Spinal cord (tissue), 9 donors: ENCODE measurements at regions not wholly inside any gene's neighbourhood (a gene's known extent, or its start where the extent isn't known, plus 50 kb on each side); places are given as distances from the start of the nearest gene placed in this dataset.

Experiments
- DNase-seq, 6 donors: peaks; one replicate each; pipeline versions ENCODE4 v3.0.0 to v3.0.0-alpha.2; 2013 to 2015; ENCODE audit warnings: low spot score in 6 of 6, low read depth in 4 of 6
- H3K27ac ChIP-seq: one replicate; pipeline ENCODE4 v1.5.1; 2013; ENCODE audit warnings: low read depth, low read length, control low read depth
- H3K27me3 ChIP-seq: one replicate; pipeline ENCODE4 v1.6.1; 2013; ENCODE audit warnings: low read length; ENCODE audit not compliant: control insufficient read depth, insufficient read depth
- H3K36me3 ChIP-seq: one replicate; pipeline ENCODE4 v1.6.1; 2013; ENCODE audit warnings: low read length; ENCODE audit not compliant: control insufficient read depth, insufficient read depth
- H3K4me1 ChIP-seq: one replicate; pipeline ENCODE4 v1.6.1; 2013; ENCODE audit warnings: low read length; ENCODE audit not compliant: control insufficient read depth, insufficient read depth
- H3K4me3 ChIP-seq: one replicate; pipeline ENCODE4 v1.5.1; 2013; ENCODE audit warnings: low read depth, low read length, control low read depth
- H3K9me3 ChIP-seq: one replicate; pipeline ENCODE4 v1.6.1; 2013; ENCODE audit warnings: low read length; ENCODE audit not compliant: control insufficient read depth, insufficient read depth
- WGBS: methylation state at CpG from one replicate; pipeline ENCODE4 v1.1.5; 2013; ENCODE audit warnings: missing lambda C conversion rate; ENCODE audit not compliant: insufficient coverage; 5-methylcytosine and 5-hydroxymethylcytosine counted together
- donor health status: healthy.

DNA sequence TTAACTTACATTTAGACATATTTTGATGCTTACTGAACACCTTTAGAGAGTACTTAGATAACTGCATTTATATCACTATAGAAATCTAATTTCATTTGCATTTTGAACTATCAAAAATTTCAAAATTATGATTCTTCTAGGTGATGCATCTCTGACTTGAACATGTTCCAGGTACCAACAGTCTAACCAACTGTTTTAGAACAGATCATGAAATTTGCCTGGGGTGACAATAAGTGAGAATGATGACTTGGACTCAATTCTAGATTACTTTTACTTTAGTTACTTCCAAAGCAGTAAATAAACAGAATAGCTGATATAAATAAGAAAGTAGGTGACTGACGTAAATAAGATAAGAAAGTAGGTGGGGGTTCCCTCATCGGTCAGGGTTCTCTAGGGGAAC is 307.8 kb downstream of the BCHE start:
- no peak overlapping the region for H3K4me3 ChIP-seq
- H3K9me3 ChIP-seq = no peaks in the 10 kb centered on the region
- H3K27me3 ChIP-seq = no peaks in the 10 kb centered on the region
- 95% methylated on average over 2 of the region's 2 CpGs for WGBS
- DNase-seq = no peak
- no peaks in the 10 kb centered on the region for H3K4me1 ChIP-seq
- no peaks in the 10 kb centered on the region for H3K36me3 ChIP-seq
- no peak overlapping the region for H3K27ac ChIP-seq

DNA sequence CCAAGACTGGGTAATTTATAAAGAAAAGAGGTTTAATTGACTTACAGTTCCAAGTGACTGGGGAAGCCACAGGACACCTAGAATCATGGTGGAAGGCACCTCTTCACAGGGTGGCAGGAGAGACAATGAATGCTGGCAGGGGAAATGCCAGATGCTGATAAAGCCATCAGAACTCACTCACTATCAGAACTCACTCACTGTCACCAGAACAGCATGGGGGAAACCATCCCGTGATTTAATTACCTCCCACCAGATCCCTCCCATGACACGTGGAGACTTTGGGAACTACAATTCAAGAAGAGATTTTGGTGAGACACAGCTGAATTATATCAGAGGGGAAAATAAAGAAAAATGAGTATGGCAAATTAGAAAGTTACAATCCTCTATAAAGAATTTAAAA is 310.9 kb downstream of the BCHE start:
- H3K9me3 ChIP-seq = no peaks in the 10 kb centered on the region
- no CpG with 5 or more reads among the region's 2 CpGs for WGBS
- peak in 1 of 6 donors; percentile 23 for DNase-seq
- H3K4me1 ChIP-seq = no peaks in the 10 kb centered on the region
- H3K4me3 ChIP-seq = no peak overlapping the region
- H3K27me3 ChIP-seq = no peaks in the 10 kb centered on the region
- no peaks in the 10 kb centered on the region for H3K36me3 ChIP-seq
- H3K27ac ChIP-seq = no peak overlapping the region

DNA sequence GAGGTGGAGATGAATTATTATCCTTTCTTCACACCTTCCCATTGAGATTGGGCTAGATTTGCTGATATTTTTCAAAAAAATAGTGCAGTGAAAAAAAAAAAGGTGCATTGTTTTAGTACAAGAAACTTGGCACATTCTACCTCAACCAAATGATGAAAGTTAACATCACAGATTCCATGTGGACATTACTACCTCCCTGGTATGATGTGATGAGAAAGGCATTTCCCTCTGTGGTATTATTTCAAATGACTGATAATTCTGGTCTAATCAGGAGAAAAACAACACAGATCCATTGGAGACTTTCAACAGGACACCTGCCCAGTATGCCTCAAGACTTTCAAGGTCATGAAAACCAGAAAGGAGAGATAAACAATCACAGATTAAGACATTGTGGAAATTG is 313.4 kb downstream of the BCHE start:
- no peak overlapping the region for H3K4me3 ChIP-seq

GRCh38 chr3:165522386-165522785 is 314.8 kb downstream of the BCHE start:
- no peaks in the 10 kb centered on the region for H3K27me3 ChIP-seq
- H3K27ac ChIP-seq = no peak overlapping the region
- DNase-seq = peak in 2 of 6 donors; percentile 28 to 29
- no peaks in the 10 kb centered on the region for H3K4me1 ChIP-seq
- WGBS = no CpG with 5 or more reads among the region's 1 CpG
- H3K4me3 ChIP-seq = no peak overlapping the region
- no peaks in the 10 kb centered on the region for H3K36me3 ChIP-seq
- H3K9me3 ChIP-seq = no peaks in the 10 kb centered on the region

More for the DNA sequence above, 313.4 kb downstream of the BCHE start:
- no peaks in the 10 kb centered on the region for H3K9me3 ChIP-seq
- no peaks in the 10 kb centered on the region for H3K27me3 ChIP-seq
- no peak for DNase-seq
- no peak overlapping the region for H3K27ac ChIP-seq
- H3K36me3 ChIP-seq = no peaks in the 10 kb centered on the region
- no peaks in the 10 kb centered on the region for H3K4me1 ChIP-seq

DNA sequence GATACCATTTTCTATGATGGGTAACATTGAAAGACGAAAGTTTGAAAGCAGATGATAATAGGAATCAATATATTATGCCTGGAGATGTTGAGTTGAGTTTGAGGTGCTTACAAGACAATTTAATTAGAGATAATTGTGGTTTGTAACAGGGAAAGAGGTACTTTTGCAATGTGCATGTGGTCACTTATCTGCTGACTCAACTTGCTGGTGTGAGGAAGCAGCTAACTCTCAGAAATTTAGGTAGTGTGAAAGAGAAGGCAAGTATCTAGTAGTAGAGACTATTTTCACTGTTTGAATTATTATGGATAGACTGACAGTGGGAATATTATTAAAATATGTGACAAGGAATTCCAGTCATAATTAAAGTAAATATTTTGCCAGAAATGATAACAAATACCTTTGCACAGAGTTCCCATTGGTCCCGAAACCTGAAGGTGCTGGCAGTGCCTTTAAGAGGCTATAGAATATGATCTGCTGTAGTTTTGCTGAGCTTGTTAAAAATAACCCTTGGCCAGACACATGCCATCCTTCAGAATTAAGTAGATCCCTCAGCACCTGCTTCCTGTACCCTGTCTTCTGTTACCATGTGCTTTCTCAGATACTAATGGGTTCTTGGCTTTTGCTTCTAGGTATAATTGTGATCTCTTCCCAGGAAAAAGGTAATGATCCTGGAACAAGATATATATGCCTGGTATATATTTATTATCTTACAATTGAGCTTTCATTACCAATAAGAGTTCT is 315.9 kb downstream of the BCHE start:
- Histone ChIP-seq H3K9me3 (no peaks in the 10 kb centered on the region), H3K4me1 (no peaks in the 10 kb centered on the region), H3K36me3 (no peaks in the 10 kb centered on the region), H3K4me3 (no peak overlapping the region), H3K27ac (no peak overlapping the region), H3K27me3 (no peaks in the 10 kb centered on the region)
- WGBS = 100% methylated on average over 1 of the region's 2 CpGs
- DNase-seq = no peak

DNA sequence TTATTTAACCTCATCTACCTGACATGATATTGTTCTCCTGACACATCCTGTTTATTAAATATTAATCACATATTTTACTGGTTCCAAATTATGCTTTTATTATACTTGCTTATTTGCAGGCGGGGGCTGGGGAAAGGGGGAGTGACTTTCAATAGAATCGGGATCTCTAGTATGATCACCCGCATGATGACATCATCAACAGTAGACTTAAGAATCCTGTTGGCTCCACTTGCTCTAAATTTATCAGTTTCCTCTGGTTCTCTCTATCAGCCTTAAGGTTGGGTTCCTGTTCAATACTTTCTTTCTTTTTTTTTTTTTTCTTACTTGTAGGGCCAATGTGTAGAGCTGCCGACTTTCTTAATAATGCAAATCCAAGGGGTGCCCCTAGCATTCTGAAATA is 317.5 kb downstream of the BCHE start:
- Histone ChIP-seq H3K27ac (no peak overlapping the region), H3K36me3 (no peaks in the 10 kb centered on the region), H3K4me3 (no peak overlapping the region), H3K27me3 (no peaks in the 10 kb centered on the region), H3K4me1 (no peaks in the 10 kb centered on the region), H3K9me3 (no peaks in the 10 kb centered on the region)
- no CpG with 5 or more reads among the region's 4 CpGs for WGBS
- DNase-seq = no peak

- 56% methylated on average over 1 of the region's 2 CpGs for WGBS
- H3K36me3 ChIP-seq = no peaks in the 10 kb centered on the region
- no peak overlapping the region for H3K27ac ChIP-seq
- H3K9me3 ChIP-seq = no peaks in the 10 kb centered on the region
- no peak overlapping the region for H3K4me3 ChIP-seq
- no peak for DNase-seq
- H3K4me1 ChIP-seq = no peaks in the 10 kb centered on the region
- no peaks in the 10 kb centered on the region for H3K27me3 ChIP-seq
Observed at GRCh38 chr3:165518346-165518745, 318.9 kb downstream of the BCHE start.

- Histone ChIP-seq H3K4me3 (no peak overlapping the region), H3K27ac (no peak overlapping the region), H3K27me3 (no peaks in the 10 kb centered on the region), H3K36me3 (no peaks in the 10 kb centered on the region), H3K4me1 (no peaks in the 10 kb centered on the region), H3K9me3 (no peaks in the 10 kb centered on the region)
- no peak for DNase-seq
- no CpG with 5 or more reads among the region's 4 CpGs for WGBS
Observed at GRCh38 chr3:165513715-165514701, 317.8 kb upstream of the SLITRK3 start.

GRCh38 chr3:165507576-165507975 is 311.4 kb upstream of the SLITRK3 start:
- H3K9me3 ChIP-seq = peaks cover 2% of the 10 kb centered on the region
- no peak overlapping the region for H3K27ac ChIP-seq
- H3K36me3 ChIP-seq = no peaks in the 10 kb centered on the region
- H3K27me3 ChIP-seq = no peaks in the 10 kb centered on the region
- no peaks in the 10 kb centered on the region for H3K4me1 ChIP-seq
- H3K4me3 ChIP-seq = no peak overlapping the region
- no peak for DNase-seq
- WGBS = no CpG with 5 or more reads among the region's 3 CpGs
